ENCODE measurements at regions not wholly inside any gene's neighbourhood (a gene's known extent, or its start where the extent isn't known, plus 50 kb on each side); places are given as distances from the start of the nearest gene placed in this dataset.

- TF ChIP-seq CTCF (IDR thresholded peaks at IDR 0.05; ENCODE audit: low read depth, low read length, poor library complexity, severe bottlenecking) (no peak), EZH2phosphoT487 (IDR thresholded peaks at IDR 0.05; ENCODE audit: borderline replicate concordance, low read length) (no peak)
These were observed 396.8 kb upstream of the TBL1XR1 start for GRCh38 chr3:177594096-177594495.
